NCI-H345 treated with DMSO at 0.1 percent for 48 hours (cell line): ENCODE measurements at regions not wholly inside any gene's neighbourhood (a gene's known extent, or its start where the extent isn't known, plus 50 kb on each side); places are given as distances from the start of the nearest gene placed in this dataset.
"Not testable (repeated sequence)": the region's sequence is repeated elsewhere in the genome, so short reads cannot be mapped to it uniquely, and the experiment has no call there.

Experiments
- DNase-seq: peaks from one replicate; lab custom pipeline; 2025; ENCODE audit not compliant: unreplicated experiment; lab: John Stamatoyannopoulos, UW

GRCh38 chr11:80328774-80329173 lies 887.9 kb upstream of the TENM4 start:
- no peak for DNase-seq

- DNase-seq, result no peak
These were observed 887.3 kb upstream of the TENM4 start for GRCh38 chr11:80327956-80328614.

- DNase-seq, result no peak
These were observed 881.0 kb upstream of the TENM4 start for GRCh38 chr11:80321786-80322185.

- peak; percentile 11 for DNase-seq
These were observed 879.9 kb upstream of the TENM4 start for GRCh38 chr11:80320765-80321164.

DNA sequence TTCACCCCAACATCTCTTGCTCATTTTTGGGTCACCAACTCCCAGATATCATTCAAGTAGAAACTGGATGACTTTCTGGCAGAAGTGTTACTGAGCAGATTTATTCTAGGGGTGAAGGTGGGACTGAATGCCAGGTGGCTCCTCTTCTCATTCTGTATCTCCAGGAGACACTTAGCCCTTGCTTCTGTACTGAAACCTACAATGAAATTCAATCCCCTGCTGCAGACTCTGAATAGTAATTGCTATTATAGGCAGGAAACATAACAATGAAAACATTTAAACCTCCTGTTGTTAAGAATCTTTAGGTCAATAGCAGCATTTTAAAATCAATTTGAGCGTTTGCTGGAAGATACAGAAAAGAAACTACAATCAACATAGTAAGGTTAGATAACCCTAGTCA lies 879.4 kb upstream of the TENM4 start:
- DNase-seq, result peak; percentile 66

DNA sequence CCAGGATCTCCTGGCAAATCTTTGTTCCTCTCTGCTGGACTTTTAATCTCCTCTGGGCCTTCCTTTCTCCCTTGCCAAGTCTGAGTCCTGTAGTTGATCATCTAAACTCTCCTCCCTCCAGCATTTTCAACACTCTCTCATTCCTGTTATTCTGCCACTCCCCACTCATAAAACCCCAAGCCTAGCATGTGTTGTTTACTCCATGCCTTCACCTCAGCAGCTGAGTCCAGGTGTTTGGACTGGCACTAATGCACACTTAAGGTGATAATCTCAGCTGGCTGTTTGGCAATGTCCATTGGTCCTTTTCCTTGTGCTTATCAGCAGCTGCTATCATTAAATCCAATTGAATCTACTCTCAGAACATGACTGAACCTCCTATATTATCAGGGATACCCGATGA lies 876.8 kb upstream of the TENM4 start:
- DNase-seq, result no peak

DNA sequence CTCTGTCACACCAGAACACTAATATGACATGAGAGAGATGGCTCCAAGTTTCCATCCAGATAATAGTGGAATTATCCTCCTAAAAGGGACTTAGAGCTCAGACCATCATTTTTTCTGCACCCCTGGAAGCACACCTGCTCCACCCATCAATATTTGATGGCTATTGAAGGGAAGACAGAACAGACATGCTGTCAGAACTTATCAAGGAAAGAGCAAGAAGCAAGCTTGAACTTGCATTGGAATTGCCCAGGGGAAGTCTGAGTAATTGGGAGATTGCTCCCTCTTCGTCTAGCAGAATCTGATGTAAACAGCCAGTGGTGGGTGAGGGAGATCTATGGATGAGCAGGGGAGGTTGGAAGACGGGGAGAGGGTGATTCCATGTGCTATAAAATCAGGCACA lies 874.4 kb upstream of the TENM4 start:
- no peak for DNase-seq

- no peak for DNase-seq
These were observed 868.5 kb upstream of the TENM4 start for GRCh38 chr11:80309301-80309700.

DNA sequence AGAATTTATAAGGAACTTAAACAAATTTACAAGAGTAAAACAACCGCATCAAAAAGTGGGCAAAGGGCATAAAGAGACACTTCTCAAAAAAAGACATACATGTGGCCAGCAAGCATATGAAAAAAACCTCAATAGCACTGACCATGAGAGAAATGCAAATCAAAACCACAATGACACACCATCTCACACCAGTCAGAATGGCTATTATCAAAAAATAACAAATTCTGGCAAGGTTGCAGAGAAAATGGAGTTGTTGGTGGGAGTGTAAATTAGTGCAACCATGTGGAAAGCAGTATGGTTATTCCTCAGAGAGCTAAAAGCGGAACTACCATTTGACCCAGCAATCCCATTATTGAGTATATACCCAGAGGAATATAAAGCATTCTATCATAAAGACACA lies 866.8 kb upstream of the TENM4 start:
- no peak for DNase-seq

DNA sequence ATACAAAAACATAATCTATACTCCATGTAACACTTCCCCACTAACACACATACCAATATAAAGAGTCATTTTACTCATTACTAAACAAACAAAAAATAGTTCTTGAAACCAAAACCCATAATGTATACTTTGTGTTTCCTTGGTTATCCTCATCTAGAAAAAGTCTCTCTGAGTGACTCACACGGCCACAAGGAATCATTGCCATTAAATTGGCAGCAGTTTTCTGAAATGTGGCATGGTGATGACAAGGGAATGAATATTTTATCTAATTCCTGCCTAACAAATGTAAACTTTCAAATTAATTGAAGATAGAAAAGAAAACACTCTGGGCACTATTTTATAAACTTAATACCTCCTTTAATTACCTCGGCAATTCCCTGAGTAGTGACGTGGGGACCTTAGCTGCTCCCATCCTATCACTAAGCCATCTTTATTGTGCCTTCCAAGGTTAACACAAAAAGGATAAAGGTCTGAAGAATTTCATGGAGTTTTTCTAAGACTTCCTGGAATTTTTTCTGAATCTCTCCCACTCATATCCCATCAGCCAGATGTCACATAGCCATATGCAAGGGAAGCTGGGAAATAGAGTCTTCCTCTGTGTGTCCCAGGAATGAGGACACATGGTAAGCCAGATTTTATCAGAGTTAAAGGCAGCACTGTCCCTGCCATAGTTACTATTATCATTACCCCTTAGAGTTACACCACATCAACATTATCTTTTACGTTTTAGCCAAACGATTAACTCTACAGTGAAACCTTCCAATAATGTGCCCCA lies 857.2 kb upstream of the TENM4 start:
- DNase-seq, result no peak

- DNase-seq, result no peak
These were observed 852.5 kb upstream of the TENM4 start for GRCh38 chr11:80293293-80293692.

GRCh38 chr11:80284946-80285785 lies 844.3 kb upstream of the TENM4 start:
- DNase-seq, result no peak

DNA sequence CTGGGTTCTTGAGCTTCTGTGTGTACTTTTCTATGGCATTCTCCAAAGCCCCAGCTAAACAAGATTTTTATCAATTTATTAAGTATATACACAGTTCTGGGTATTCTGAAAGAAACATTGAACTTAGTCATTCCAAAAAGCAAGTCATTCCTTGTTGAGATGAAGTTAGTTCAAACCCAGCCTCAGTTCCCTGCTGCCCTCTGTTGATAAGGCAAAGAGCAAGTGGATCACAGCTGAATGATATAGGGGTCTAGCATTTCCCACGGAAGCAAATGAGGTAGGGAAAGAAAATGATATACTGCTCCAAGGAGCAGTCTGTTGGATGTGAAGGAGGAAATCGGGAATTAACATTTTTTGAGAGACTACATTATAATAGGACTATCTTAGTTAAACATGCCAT lies 841.8 kb upstream of the TENM4 start:
- no peak for DNase-seq

DNA sequence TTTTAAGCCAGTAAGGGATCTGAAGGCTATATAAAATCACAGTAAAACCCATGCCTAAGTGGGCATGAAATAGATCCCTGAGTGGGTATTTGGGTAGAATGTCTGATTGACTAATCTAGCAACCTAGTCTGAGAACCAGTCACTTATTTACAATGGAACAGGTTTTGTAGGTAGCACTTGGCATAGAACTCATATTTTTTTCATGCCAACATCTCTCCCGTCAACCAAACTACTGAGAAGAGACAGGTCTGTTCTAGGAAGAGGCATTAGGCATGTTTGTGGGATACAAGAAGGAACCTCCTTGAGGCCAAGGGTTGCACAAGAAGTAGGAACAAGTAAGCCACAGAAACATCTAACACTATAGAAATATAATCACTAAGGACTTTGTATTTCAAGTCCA lies 840.4 kb upstream of the TENM4 start:
- no peak for DNase-seq

GRCh38 chr11:80280737-80281136 lies 839.9 kb upstream of the TENM4 start:
- no peak for DNase-seq

DNA sequence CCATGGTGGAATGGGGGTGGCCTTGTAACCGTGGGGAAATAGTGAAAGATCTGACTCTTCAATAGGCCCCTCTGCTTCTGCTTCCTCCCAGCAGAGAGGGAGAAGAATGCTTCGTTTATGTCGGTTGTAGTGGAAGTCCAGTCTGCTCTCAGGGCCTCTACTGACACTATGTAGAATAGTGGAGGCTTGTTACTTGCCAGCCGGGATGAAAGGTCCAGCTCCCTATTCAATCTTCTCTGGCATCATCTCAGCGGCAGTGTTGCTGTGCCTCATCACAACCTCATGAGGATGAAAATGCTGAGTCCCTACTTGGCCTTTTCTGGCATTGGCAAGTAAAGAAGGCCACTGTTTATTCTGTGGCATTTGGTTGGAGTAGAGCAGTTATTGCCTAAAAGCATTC lies 820.9 kb upstream of the TENM4 start:
- no peak for DNase-seq

- not testable (repeated sequence) for DNase-seq
These were observed 816.6 kb upstream of the TENM4 start for GRCh38 chr11:80257319-80258015.

DNA sequence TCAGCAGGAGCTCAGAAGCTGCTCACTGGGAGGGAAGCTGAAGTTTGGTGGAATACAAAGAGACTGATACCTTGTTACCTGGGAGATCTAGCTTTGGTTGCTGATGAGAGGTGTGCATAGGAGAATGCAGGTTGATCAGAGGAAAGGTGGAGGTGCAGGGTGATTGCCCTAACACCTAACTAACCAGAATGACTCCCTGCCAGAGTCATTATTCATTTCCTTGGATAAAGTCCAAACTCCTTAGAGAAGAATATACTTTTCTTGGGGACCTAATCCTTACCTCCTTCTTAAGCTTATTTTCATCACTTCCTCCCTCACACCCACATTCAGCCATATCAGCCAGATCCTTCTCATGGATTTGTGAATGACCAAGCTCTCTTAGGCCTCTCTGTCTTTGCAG lies 814.2 kb upstream of the TENM4 start:
- no peak for DNase-seq

DNA sequence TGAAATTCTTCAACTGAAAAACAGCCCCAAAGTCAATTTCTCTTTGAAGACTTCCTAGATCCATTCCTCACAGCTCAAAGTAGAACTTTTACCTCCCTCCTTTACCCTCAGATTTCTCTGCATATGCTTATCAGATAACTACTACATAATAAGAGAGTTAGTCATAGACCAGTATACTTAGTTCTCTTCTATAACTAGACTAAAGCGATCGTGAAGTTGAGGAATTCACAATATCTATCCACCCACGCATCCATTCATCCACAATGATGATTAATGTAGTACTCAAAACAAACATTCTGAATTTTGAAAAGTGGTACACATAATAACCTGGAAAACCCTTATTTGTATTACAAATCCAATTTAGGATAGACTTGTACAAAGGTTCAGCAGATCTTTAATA lies 800.9 kb upstream of the TENM4 start:
- no peak for DNase-seq

DNA sequence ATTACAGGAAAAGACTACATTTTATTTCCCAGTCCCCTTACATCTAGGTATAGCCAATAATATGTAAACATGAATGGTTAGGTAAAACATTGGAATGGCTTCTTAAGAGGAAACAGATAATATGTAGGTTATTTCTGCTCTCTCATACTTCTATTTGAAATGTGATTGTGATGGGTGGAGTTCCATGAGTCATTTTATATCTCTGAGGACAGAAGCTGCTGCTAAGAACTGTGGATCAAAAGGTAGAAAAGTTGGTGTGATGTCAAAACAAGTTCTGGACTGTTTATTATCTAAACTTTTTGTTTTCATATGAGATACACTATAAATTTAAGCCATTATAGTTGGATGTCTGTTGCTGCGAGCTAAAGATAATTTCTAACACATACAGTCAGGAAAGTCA lies 799.4 kb upstream of the TENM4 start:
- DNase-seq, result no peak

- DNase-seq, result no peak
These were observed 798.4 kb upstream of the TENM4 start for GRCh38 chr11:80239217-80239616.
